OCI-LY7 (cell line): ENCODE measurements at regions not wholly inside any gene's neighbourhood (a gene's known extent, or its start where the extent isn't known, plus 50 kb on each side); places are given as distances from the start of the nearest gene placed in this dataset.

Source experiments
- EZH2phosphoT487 ChIP-seq: fragments of 200-600 bp; sonication (generic); IDR thresholded peaks from 2 replicates; pipeline ENCODE4 v1.6.1; 2018; ENCODE audit warnings: low read depth, borderline replicate concordance, mild to moderate bottlenecking, mixed run types, antibody characterized with exemption, low read length, moderate library complexity, mixed read lengths
- TF ChIP-seq, protein P1 (sequence below): fragments of 200-600 bp; sonication (generic); conservative IDR thresholded peaks from 2 replicates; pipeline ENCODE4 v1.5.1; 2014; ENCODE audit warnings: mild to moderate bottlenecking, antibody characterized with exemption, low read length, moderate library complexity, mixed read lengths

GRCh38 chr10:63930584-63930983 is 409.4 kb downstream of the REEP3 start:
- TF ChIP-seq, protein P1, sequence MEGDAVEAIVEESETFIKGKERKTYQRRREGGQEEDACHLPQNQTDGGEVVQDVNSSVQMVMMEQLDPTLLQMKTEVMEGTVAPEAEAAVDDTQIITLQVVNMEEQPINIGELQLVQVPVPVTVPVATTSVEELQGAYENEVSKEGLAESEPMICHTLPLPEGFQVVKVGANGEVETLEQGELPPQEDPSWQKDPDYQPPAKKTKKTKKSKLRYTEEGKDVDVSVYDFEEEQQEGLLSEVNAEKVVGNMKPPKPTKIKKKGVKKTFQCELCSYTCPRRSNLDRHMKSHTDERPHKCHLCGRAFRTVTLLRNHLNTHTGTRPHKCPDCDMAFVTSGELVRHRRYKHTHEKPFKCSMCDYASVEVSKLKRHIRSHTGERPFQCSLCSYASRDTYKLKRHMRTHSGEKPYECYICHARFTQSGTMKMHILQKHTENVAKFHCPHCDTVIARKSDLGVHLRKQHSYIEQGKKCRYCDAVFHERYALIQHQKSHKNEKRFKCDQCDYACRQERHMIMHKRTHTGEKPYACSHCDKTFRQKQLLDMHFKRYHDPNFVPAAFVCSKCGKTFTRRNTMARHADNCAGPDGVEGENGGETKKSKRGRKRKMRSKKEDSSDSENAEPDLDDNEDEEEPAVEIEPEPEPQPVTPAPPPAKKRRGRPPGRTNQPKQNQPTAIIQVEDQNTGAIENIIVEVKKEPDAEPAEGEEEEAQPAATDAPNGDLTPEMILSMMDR: no peak
- no peak for TF ChIP-seq EZH2phosphoT487
